ENCODE measurements at regions not wholly inside any gene's neighbourhood (a gene's known extent, or its start where the extent isn't known, plus 50 kb on each side); places are given as distances from the start of the nearest gene placed in this dataset.

DNA sequence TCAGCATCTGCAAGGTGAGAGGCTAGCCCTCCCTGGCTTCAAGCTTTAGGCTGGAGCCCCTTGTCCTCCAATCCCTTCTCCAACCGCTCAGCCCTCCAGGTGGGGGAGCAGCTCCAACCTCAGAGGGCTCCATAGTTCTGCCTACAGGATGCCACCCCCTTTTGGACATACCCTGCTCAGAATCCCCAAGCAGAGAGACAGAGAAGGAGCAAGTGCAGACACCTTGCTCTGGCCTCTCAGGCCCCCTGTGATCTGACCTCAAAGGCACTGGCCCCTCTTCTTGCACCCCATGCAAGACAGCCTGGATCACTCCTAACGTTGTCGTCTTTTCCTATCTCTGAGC is 101.6 kb downstream of the C5orf15 start:
- no peaks in the 10 kb centered on the region for H3K36me3 ChIP-seq (ENCODE audit: control insufficient read depth in 4 of 4, insufficient read depth in 4 of 4, low read length in 3 of 4)
- CTCF ChIA-PET: interaction anchor here (1.6 to 5.5 kb wide), 3 partner anchors 13 to 113 kb away, joined by 3 to 31 read pairs (median 5); no protein-coding TSS in a partner anchor
- H3K4me3 ChIP-seq (ENCODE audit: control insufficient read depth in 1 of 7, extremely low read depth in 1 of 7, insufficient read depth in 4 of 7, low read depth in 2 of 7, low read length in 6 of 7): no peak overlapping the region
- POLR2A ChIA-PET: no interaction called here
- H3K27ac ChIP-seq (ENCODE audit: insufficient read depth in 1 of 2, low read depth in 1 of 2, low read length in 2 of 2, poor library complexity in 1 of 2, severe bottlenecking in 2 of 2): no peak overlapping the region
- peaks cover 0 to 2% (median 0%) of the 10 kb centered on the region in 4 experiments for H3K4me1 ChIP-seq (ENCODE audit: control extremely low read depth in 1 of 4, control insufficient read depth in 4 of 4, insufficient read depth in 4 of 4, low read length in 3 of 4)
- WGBS (ENCODE audit: insufficient coverage): 73% methylated on average over 3 of the region's 3 CpGs
- H3K9me3 ChIP-seq (ENCODE audit: control extremely low read depth in 1 of 5, control insufficient read depth in 4 of 5, insufficient read depth in 2 of 5, low read depth in 1 of 5, low read length in 4 of 5): no peaks in the 10 kb centered on the region
- peaks cover 0 to 2% (median 0%) of the 10 kb centered on the region in 5 experiments for H3K27me3 ChIP-seq (replicated peaks in 2 of 5; ENCODE audit: control insufficient read depth in 4 of 5, insufficient read depth in 5 of 5, low read length in 4 of 5)
- no peak for DNase-seq

DNA sequence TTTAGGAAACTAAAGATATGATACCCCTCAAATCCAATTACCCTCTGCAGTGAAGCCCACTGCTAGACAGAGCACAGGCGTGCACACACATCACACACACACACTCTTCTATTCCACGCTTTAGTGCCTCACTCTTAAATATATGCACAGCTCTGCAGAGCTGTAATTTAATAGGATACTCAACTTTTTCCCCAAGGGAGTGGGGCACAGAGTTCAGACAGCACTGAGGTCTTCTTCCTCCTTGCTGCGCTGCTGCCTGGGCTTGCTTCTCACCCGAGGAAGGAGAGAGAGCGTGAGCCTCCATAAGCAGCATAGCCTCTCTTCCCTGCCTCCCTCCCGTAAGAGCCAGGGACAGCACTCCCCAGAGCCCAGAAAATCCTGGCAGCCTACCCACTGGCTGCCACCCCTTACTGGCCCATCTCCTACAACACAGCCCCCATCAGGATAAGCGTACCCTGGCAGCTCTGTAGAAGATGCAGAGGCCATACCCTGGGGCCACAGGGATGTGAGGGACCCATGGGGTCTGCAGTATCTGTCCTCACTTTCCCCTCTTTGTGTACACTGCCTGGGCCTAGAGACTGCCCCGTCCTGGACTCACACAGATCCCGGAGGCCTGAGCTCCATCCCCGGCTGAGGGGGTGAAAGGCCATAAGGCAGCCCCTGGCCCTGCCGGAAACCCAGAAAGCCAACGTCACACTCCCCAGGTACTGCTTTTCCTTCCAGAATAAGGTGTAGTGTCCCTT is 102.1 kb downstream of the C5orf15 start:
- Histone ChIP-seq H3K4me1 (ENCODE audit: control extremely low read depth in 1 of 4, control insufficient read depth in 4 of 4, insufficient read depth in 4 of 4, low read length in 3 of 4) (peaks cover 0 to 2% (median 0%) of the 10 kb centered on the region in 4 experiments), H3K27ac (ENCODE audit: insufficient read depth in 1 of 2, low read depth in 1 of 2, low read length in 2 of 2, poor library complexity in 1 of 2, severe bottlenecking in 2 of 2) (no peak overlapping the region), H3K4me3 (ENCODE audit: control insufficient read depth in 1 of 7, extremely low read depth in 1 of 7, insufficient read depth in 4 of 7, low read depth in 2 of 7, low read length in 6 of 7) (no peak overlapping the region), H3K36me3 (ENCODE audit: control insufficient read depth in 4 of 4, insufficient read depth in 4 of 4, low read length in 3 of 4) (no peaks in the 10 kb centered on the region), H3K27me3 (replicated peaks in 2 of 5; ENCODE audit: control insufficient read depth in 4 of 5, insufficient read depth in 5 of 5, low read length in 4 of 5) (peaks cover 0 to 2% (median 0%) of the 10 kb centered on the region in 5 experiments), H3K9me3 (ENCODE audit: control extremely low read depth in 1 of 5, control insufficient read depth in 4 of 5, insufficient read depth in 2 of 5, low read depth in 1 of 5, low read length in 4 of 5) (no peaks in the 10 kb centered on the region)
- 97% methylated on average over 8 of the region's 12 CpGs for WGBS (ENCODE audit: insufficient coverage)
- DNase-seq: no peak
- POLR2A ChIA-PET: interaction anchor here (0.6 kb wide), 1 partner anchor 57 kb away, joined by 6 read pairs; no protein-coding TSS in a partner anchor
- CTCF ChIA-PET: interaction anchor here (0.6 to 5.5 kb wide), 4 partner anchors 13 to 112 kb away, joined by 3 to 31 read pairs (median 4); no protein-coding TSS in a partner anchor

DNA sequence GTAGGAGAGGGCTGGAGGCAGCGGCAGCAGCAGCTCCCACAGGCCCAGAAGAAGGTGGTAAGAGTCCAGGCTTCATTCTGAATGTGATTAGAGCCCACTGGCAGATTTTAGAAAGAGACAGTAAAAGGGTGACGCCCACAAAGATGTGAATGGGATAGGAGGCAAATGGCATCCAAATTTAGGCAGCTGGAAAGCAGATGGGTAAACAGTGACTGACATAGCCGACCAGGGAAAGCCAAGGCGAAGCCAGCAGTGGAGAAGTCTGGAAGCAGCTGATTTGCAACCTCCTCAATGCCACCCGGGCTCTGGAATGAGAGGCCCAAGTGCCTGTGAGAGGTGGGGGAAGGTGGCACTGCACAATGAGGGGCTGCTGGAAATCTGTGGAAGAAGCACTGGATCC is 103.3 kb downstream of the C5orf15 start:
- Histone ChIP-seq H3K4me1 (ENCODE audit: control extremely low read depth in 1 of 4, control insufficient read depth in 4 of 4, insufficient read depth in 4 of 4, low read length in 3 of 4) (peaks cover 0 to 2% (median 0%) of the 10 kb centered on the region in 4 experiments), H3K9me3 (ENCODE audit: control extremely low read depth in 1 of 5, control insufficient read depth in 4 of 5, insufficient read depth in 2 of 5, low read depth in 1 of 5, low read length in 4 of 5) (no peaks in the 10 kb centered on the region), H3K36me3 (ENCODE audit: control insufficient read depth in 4 of 4, insufficient read depth in 4 of 4, low read length in 3 of 4) (no peaks in the 10 kb centered on the region), H3K27ac (ENCODE audit: insufficient read depth in 1 of 2, low read depth in 1 of 2, low read length in 2 of 2, poor library complexity in 1 of 2, severe bottlenecking in 2 of 2) (no peak overlapping the region), H3K4me3 (ENCODE audit: control insufficient read depth in 1 of 7, extremely low read depth in 1 of 7, insufficient read depth in 4 of 7, low read depth in 2 of 7, low read length in 6 of 7) (no peak overlapping the region), H3K27me3 (replicated peaks in 2 of 5; ENCODE audit: control insufficient read depth in 4 of 5, insufficient read depth in 5 of 5, low read length in 4 of 5) (peaks cover 0 to 2% (median 0%) of the 10 kb centered on the region in 5 experiments)
- POLR2A ChIA-PET: no interaction called here
- DNase-seq: no peak
- WGBS (ENCODE audit: insufficient coverage): 97% methylated on average over 5 of the region's 5 CpGs
- CTCF ChIA-PET: interaction anchor here (1.1 kb wide), 1 partner anchor 11 kb away, joined by 3 read pairs; no protein-coding TSS in a partner anchor

DNA sequence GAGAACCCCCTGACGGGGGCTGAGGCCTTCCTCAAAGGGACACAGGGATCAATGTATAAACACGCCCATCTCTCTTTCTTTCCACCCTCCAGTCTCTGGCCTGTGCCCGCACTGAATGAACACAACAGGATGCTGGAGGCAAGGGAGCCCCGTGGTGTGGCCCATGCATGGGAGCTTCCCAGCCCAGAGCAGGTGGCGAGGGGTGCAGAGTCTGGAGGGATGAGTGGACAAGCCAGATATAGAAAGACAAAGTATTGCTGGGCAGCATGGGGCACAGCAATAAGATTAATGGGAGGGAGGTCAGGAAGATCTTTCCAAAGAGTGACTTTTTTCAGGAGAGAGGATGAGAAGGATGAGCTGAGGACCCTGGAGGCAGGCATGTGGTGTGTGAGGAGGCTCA is 103.7 kb downstream of the C5orf15 start:
- CTCF ChIA-PET: interaction anchor here (1.1 kb wide), 1 partner anchor 11 kb away, joined by 3 read pairs; no protein-coding TSS in a partner anchor
- no peak for DNase-seq
- POLR2A ChIA-PET: no interaction called here
- Histone ChIP-seq H3K9me3 (ENCODE audit: control extremely low read depth in 1 of 5, control insufficient read depth in 4 of 5, insufficient read depth in 2 of 5, low read depth in 1 of 5, low read length in 4 of 5) (no peaks in the 10 kb centered on the region), H3K27me3 (replicated peaks in 2 of 5; ENCODE audit: control insufficient read depth in 4 of 5, insufficient read depth in 5 of 5, low read length in 4 of 5) (peaks cover 0 to 2% (median 0%) of the 10 kb centered on the region in 5 experiments), H3K4me3 (ENCODE audit: control insufficient read depth in 1 of 7, extremely low read depth in 1 of 7, insufficient read depth in 4 of 7, low read depth in 2 of 7, low read length in 6 of 7) (no peak overlapping the region), H3K4me1 (ENCODE audit: control extremely low read depth in 1 of 4, control insufficient read depth in 4 of 4, insufficient read depth in 4 of 4, low read length in 3 of 4) (peaks cover 0 to 2% (median 0%) of the 10 kb centered on the region in 4 experiments), H3K27ac (ENCODE audit: insufficient read depth in 1 of 2, low read depth in 1 of 2, low read length in 2 of 2, poor library complexity in 1 of 2, severe bottlenecking in 2 of 2) (no peak overlapping the region), H3K36me3 (ENCODE audit: control insufficient read depth in 4 of 4, insufficient read depth in 4 of 4, low read length in 3 of 4) (no peaks in the 10 kb centered on the region)
- 90% methylated on average over 4 of the region's 5 CpGs for WGBS (ENCODE audit: insufficient coverage)

DNA sequence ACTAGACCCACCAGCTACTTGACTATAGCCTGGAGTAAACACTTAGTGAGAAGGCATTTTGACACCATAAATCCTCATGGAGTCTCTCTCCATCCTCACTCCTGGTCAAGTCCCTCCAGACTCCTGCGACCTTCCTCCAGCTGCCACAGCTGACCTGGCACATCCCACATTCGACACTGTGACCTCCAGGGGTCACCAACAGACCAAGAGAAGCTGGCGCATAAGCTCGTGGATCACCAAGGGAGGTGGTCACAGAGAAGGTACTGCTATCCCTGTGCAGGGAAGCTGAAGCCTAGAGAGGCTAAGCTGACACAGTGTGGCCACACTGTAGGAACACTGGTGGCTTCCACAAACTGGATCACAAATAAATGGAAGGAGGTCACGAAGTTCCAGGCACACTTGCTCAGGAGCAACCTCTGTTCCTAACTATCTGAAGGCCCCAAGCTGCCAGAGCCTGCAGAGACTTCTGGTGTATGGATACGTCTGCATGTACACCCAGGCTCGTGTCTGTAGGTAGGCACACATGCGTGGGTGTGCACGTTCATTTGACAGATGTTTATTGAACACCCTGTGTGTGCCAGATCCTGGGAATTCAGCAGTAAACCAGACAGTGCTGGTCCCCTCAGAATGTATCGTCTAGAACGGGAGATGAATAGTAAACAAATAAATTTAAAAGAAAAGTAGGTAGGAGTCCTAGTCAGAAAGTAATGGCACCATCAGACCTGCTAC is 104.4 kb downstream of the C5orf15 start:
- H3K4me3 ChIP-seq (ENCODE audit: control insufficient read depth in 1 of 7, extremely low read depth in 1 of 7, insufficient read depth in 4 of 7, low read depth in 2 of 7, low read length in 6 of 7): no peak overlapping the region
- CTCF ChIA-PET: interaction anchor here (0.8 kb wide), 1 partner anchor 16 kb away, joined by 3 read pairs; no protein-coding TSS in a partner anchor
- H3K36me3 ChIP-seq (ENCODE audit: control insufficient read depth in 4 of 4, insufficient read depth in 4 of 4, low read length in 3 of 4): no peaks in the 10 kb centered on the region
- POLR2A ChIA-PET: no interaction called here
- H3K9me3 ChIP-seq (ENCODE audit: control extremely low read depth in 1 of 5, control insufficient read depth in 4 of 5, insufficient read depth in 2 of 5, low read depth in 1 of 5, low read length in 4 of 5): no peaks in the 10 kb centered on the region
- DNase-seq: no peak
- no peak overlapping the region for H3K27ac ChIP-seq (ENCODE audit: insufficient read depth in 1 of 2, low read depth in 1 of 2, low read length in 2 of 2, poor library complexity in 1 of 2, severe bottlenecking in 2 of 2)
- H3K27me3 ChIP-seq (replicated peaks in 2 of 5; ENCODE audit: control insufficient read depth in 4 of 5, insufficient read depth in 5 of 5, low read length in 4 of 5): peaks cover 0 to 2% (median 0%) of the 10 kb centered on the region in 5 experiments
- no peaks in the 10 kb centered on the region for H3K4me1 ChIP-seq (ENCODE audit: control extremely low read depth in 1 of 4, control insufficient read depth in 4 of 4, insufficient read depth in 4 of 4, low read length in 3 of 4)
- WGBS (ENCODE audit: insufficient coverage): 93% methylated on average over 9 of the region's 11 CpGs

DNA sequence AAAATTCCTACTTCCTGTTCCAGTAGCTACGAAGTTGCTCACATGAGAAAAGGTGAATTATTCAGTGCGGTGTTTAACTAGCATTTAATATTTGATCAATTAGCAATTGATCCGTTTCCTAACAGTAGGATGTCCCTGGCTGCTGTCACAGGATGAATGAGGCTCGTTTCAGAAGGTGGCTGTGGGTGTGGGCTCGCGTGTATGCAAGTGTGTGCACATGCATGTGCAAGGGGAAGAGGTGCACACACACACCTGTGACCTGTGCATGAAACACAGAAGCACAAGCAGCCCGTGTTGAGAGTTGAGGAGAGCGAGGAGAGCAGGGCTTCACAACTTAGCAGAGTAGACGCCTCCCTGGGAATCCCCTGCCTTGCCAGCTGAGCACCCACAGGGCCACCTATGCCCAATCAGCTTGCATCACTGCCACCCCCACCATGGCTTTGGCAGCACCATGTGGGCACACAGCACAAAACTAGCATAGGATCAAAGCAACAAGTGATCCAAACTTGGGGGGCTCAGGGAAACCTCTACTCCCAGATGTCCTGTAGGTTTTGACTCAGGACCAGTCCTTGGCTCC is 107.2 kb downstream of the C5orf15 start:
- Histone ChIP-seq H3K4me3 (ENCODE audit: control insufficient read depth in 1 of 7, extremely low read depth in 1 of 7, insufficient read depth in 4 of 7, low read depth in 2 of 7, low read length in 6 of 7) (no peak overlapping the region), H3K27ac (ENCODE audit: insufficient read depth in 1 of 2, low read depth in 1 of 2, low read length in 2 of 2, poor library complexity in 1 of 2, severe bottlenecking in 2 of 2) (no peak overlapping the region), H3K4me1 (ENCODE audit: control extremely low read depth in 1 of 4, control insufficient read depth in 4 of 4, insufficient read depth in 4 of 4, low read length in 3 of 4) (no peaks in the 10 kb centered on the region), H3K9me3 (ENCODE audit: control extremely low read depth in 1 of 5, control insufficient read depth in 4 of 5, insufficient read depth in 2 of 5, low read depth in 1 of 5, low read length in 4 of 5) (peaks cover 0 to 4% (median 0%) of the 10 kb centered on the region in 5 experiments), H3K27me3 (replicated peaks in 2 of 5; ENCODE audit: control insufficient read depth in 4 of 5, insufficient read depth in 5 of 5, low read length in 4 of 5) (peaks cover 0 to 2% (median 0%) of the 10 kb centered on the region in 5 experiments), H3K36me3 (ENCODE audit: control insufficient read depth in 4 of 4, insufficient read depth in 4 of 4, low read length in 3 of 4) (no peaks in the 10 kb centered on the region)
- WGBS (ENCODE audit: insufficient coverage): 83% methylated on average over 4 of the region's 9 CpGs
- ChIA-PET CTCF (interaction anchor here (3.6 kb wide), 1 partner anchor 8 kb away, joined by 17 read pairs; no protein-coding TSS in a partner anchor), POLR2A (no interaction called here)
- DNase-seq: no peak

Measured in common myeloid progenitor, CD34-positive (primary cell).